ENCODE measurements at regions not wholly inside any gene's neighbourhood (a gene's known extent, or its start where the extent isn't known, plus 50 kb on each side); places are given as distances from the start of the nearest gene placed in this dataset.

GRCh38 chrX:97666890-97667289 lies 783.2 kb downstream of the RPA4 start:
- no peak for DNase-seq (ENCODE audit: low spot score)

DNA sequence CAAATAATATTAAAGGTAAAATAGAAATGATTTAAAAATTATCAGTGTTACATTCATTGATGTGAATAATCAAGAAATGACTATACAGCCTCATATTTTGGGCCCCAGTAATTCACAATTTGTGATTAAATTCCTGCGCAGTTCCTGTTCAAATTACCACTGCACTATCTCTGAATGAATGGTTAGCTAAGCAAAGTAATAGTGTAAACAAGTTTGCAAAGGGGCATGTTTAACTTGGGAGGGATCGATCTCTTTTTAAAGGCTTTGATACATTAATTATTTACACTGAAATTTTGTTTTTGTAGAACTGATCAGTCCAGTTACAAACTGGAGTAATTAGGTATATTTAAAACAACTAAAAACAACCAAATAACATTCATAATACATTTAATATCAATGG lies 784.4 kb downstream of the RPA4 start:
- DNase-seq (ENCODE audit: low spot score): no peak

- DNase-seq (ENCODE audit: low spot score): no peak
These were observed 788.4 kb downstream of the RPA4 start for GRCh38 chrX:97672138-97672537.

DNA sequence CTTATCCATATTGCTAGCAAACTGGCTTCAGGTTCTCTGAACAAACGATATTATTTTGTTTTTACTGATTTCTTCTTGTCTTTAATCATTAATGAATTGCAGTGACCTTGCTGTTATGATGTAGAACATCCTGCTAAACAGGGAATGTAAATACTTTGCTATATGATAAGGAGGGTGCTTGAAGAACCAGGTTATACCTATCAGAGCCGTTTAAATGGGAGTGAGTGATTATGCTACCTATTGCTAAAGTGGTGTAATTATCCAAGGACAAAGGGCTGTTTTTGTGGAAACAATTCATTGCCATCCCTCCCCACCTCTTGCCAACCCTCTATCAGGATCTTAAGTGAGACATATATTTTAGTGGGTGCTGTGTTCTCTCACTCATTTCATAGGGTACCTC lies 788.9 kb downstream of the RPA4 start:
- no peak for DNase-seq (ENCODE audit: low spot score)

GRCh38 chrX:97673135-97673534 lies 789.4 kb downstream of the RPA4 start:
- no peak for DNase-seq (ENCODE audit: low spot score)

DNA sequence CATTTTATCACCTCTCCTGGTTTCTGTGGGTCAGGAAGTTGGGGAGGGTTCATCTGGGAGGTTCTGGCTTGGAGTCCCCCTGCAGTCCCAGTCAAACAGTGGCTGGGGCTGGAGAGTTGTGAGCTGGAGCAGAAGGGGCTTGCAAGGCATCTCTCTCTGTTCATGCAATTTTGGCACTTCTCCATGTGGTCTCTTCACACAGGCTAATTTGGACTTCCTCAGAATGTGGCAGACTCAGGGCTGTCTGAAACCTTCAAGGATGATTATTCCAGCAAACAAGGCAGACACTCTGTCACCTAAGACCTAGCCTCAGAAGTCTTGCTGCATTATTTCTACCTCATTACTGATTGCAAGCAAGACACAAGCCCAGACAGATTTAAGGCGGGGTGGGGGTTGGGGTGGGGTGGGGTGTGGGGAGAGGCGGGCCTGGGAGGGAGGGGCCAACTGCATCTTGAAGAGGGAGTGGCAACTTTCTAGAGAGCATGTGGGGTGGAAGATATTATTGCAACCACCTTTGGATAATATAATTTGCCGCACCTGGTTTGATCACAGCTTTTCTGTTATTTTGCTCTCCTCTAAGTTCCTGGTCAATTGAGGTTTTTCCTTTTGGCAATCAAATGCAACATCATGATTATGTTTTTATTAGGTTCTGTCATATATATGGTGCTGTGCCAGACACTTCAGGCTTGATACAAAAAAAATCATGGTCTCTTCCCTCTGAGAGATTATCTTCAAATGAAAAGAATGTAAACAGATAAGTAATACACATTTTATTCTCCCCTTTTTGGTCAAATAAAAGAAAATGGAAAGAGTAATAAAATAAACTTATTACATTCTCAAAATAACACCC lies 799.5 kb downstream of the RPA4 start:
- DNase-seq (ENCODE audit: low spot score): no peak

DNA sequence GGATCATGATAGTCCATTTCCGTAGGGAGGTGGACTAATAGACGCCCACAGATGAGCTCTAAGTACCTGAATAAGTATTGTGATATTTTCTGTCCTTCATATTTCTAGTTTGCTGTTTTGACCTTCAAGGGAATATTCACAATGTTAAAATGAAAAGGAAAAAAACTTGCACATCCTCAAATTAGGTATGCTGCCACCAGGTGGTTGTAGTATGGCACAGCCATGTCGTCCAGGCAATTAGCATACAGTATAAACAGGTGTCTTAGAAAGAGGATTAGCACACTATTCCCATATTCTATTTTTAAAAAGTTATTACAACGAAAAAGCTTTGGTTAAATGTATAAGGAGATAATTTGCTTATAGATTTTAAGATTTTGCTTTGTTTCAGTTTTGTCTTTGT lies 802.0 kb downstream of the RPA4 start:
- no peak for DNase-seq (ENCODE audit: low spot score)

DNA sequence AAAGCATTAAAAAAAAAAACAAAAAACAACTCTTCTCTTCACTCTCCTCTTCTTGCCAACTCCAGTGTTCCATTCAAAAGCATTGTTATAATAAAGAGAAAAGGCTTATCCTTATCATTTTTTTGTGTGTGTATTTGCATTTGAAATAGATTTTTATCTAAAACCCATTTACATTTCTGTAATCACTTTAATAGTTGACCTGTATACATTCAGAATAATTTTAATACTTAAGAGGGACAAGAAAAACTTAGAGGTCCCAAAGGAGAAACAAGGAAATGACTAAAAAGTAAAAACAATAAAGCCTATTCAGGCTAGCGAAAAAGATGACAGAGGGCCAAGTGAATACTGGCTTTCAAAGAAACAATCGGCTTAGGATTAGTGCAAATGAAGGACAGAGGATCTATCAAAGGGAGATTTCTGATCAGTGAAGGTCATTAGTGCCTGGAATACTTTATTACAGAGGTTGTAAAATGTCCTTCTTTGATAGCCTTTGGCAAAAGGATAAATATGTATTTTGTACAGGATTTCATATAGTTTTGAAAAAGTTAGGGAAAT lies 808.3 kb downstream of the RPA4 start:
- DNase-seq (ENCODE audit: low spot score): peak; percentile 6

DNA sequence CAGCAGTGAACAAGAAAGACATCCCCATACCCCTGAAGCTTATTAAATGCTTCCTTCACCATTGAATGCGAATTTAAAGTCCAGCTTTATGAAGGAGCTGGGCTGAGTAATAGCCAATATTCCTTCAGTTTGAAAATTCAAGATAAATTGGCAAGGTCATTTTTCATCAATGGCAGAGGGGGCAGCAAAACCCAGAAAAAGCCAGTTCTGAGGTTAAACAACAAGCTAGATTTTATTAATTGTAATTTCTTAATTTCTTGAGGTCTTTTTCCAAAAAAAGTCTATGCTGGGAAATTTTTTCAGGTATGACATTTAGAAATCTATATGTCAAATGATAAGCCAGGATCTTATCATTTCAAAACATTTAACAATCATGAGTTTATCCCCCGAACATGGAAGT lies 808.9 kb downstream of the RPA4 start:
- DNase-seq (ENCODE audit: low spot score): no peak

- no peak for DNase-seq (ENCODE audit: low spot score)
These were observed 816.8 kb downstream of the RPA4 start for GRCh38 chrX:97700547-97700946.

DNA sequence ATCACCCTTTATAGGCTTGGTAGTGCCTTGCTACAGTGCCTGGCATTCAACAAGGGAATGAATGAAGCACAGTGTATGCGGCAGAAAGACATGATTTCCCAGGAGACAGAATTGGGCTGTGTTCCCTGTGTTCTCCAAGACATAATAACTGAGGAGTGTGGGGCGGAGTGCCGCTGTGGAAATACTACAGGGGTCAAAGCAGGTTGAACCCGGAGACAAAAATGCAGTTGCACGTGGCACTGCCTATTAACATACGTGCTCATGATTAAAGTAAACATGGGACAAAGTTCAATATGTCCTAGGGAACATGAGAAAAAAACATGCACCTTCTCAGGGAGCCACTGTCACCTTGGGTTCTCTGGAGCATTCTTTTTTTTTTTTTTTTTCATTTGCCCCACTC lies 820.8 kb downstream of the RPA4 start:
- no peak for DNase-seq (ENCODE audit: low spot score)

DNA sequence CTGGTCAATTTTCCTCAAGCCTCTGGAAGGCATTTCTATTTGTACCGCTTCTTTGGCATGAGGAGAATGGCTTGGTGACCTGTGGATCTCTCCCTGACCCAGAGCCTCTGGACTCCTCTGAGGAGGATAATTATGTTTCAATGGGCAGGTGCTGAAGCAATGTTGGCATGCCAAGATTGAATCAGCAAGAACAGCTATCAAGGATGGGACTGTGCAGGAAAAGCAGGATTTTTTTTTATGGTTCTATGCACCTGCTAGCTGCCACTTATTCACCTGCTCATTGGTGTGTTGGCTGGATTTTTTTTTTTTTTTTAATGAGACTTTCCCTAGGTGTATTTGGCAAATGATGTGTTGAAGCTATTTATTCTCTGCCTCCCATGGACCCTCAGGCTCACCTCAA lies 821.2 kb downstream of the RPA4 start:
- DNase-seq (ENCODE audit: low spot score): no peak

DNA sequence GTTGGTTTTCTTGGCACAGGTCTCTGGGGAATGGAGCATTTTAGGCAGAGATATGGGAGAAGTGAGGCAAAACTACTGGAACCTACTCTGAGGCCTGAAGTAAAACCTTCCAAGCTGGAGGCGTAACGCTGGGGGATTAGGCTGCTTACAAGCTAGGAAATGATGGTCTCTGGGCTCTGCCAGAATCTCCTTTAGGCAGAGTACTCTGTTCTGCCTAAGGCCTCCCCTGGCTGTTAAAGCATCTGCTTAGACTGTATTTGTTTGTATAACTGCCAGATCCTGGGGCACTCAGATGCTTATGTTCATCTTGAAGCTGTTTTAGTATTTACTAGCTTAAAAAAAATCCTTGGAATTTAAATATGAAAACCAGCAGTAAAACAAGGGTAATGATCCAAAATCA lies 822.2 kb downstream of the RPA4 start:
- DNase-seq (ENCODE audit: low spot score): no peak

GRCh38 chrX:97714072-97714471 lies 830.4 kb downstream of the RPA4 start:
- no peak for DNase-seq (ENCODE audit: low spot score)

- no peak for DNase-seq (ENCODE audit: low spot score)
These were observed 844.5 kb downstream of the RPA4 start for GRCh38 chrX:97728215-97728614.

DNA sequence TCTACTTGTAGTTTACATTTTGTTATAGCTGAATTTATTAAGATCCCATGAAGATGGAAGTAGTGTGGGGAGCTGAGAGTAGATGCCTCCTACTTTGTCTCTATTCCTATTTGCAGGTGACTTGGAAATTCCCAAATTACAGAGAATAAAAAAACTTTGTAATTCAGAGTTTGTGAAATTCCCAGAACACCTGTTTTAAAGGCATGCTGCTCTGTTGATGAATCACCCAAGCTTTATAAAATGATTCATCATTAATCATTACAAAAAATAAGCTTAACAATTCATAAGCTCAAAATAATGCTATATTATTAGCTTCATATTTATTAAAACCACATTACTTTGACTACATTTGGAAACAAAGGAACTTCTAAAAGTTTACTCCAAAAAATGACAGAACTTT lies 856.3 kb downstream of the RPA4 start:
- no peak for DNase-seq (ENCODE audit: low spot score)

GRCh38 chrX:97740886-97741285 lies 857.2 kb downstream of the RPA4 start:
- no peak for DNase-seq (ENCODE audit: low spot score)

DNA sequence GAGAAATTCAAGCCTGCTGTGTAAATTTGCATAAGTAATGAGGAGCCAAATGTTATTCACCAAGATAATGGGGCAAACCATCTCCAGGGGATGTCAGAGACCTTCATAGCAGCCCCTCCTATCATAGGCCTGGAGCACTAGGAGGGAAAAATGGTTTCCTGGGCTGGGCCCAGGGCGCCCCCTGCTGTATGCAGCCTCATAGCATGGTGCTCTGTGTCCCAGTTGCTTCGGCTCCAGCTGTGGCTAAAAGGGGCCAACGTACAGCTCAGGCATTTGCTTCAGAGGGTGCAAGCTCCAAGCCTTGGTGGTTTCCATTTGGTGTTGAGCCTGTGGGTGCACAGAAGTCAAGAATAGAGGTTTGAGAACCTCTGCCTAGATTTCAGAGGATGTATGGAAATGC lies 859.3 kb downstream of the RPA4 start:
- no peak for DNase-seq (ENCODE audit: low spot score)

DNA sequence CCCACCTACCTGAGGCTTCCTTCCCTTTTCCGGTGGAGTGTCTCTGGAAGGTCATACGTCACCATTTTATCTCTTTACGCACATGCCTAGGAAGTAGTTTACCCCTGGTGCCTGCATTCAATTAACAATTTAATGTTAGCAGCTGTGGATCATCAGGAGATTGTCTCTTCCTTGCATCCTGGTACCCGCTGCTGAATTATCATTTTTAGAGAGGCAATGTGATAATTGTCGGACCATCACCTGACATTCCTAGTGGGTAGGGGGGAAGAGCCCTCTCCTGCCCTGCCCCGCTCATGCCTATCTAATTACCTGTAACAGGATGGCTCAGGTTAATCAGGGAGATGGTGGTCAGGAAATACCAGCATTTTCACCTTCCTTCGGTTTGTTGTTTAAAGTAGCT lies 863.6 kb downstream of the RPA4 start:
- no peak for DNase-seq (ENCODE audit: low spot score)

DNA sequence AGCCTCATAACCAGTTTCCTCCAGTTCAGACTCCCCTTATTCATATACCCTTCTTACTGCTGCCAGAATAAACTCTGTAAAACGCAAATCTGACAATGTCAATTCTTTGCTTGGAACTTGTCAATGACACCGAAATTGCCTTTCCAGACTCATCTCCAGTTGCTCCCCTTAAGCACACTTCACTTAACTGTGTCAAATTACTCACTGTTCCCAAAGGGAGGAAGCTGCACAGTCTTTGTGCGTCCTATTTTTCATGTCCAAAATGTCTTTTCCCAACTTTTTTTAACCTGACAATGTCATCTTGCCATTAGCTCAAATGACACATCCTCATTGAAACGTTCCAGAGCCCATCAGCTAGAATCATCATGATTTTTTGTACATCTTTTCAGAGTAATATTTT lies 867.3 kb downstream of the RPA4 start:
- DNase-seq (ENCODE audit: low spot score): no peak

DNA sequence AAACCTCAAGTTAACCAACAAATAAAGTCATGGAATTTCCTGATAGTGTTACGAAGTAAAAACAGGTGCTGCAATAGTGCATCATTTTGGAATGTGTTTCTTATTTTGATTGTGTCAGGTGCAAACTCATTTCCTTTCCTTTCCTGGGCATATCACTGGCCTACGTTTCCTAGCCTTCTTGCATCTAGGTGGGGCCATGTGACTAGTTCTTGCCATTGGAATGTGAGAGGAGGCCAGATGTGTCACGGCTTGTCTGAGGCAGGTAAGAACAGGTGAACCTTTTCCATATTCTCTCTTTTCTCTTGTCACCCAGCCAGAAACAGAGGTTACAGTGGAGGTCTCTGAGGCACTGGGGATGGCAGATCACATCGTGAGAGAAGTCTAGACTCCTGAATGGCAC lies 868.0 kb downstream of the RPA4 start:
- no peak for DNase-seq (ENCODE audit: low spot score)

DNA sequence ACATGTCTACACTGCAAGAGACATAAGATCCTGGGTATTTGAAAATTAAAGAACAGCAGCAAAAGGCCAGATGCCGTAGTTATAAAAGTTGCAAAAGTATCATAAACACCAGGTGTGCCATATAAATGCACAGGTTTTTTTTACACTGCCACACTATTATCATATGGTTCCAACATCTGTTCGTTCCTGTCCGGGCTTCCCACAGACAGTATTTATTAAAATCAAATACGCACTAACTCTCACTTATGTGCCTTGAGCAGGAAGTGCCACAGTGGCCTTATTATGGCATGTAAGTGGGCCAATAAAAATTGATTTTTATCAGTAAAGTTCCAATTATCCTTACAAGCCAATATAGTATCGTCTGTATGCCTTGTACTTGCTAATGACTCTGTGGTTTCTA lies 873.2 kb downstream of the RPA4 start:
- DNase-seq (ENCODE audit: low spot score): no peak

DNA sequence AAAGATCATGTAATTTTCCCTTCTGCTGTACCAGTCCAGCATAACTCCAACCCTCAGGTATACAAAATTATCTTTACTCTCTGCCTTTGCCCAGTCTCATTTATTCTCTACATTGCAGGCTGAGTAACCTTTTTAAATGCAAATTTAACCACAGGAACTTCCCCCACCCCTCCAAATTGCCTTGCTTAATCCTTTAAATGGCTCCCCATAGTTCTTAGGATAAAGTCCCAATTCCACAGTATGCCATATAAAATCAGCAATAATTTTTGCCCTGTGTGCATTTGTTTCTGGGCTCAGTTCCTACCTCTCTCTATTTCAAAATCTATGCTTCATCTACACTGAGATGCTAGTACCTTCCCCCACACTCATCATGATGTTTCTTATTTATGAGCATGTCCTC lies 879.7 kb downstream of the RPA4 start:
- no peak for DNase-seq (ENCODE audit: low spot score)

GRCh38 chrX:97763981-97764380 lies 880.3 kb downstream of the RPA4 start:
- no peak for DNase-seq (ENCODE audit: low spot score)
